ENCODE measurements at regions not wholly inside any gene's neighbourhood (a gene's known extent, or its start where the extent isn't known, plus 50 kb on each side); places are given as distances from the start of the nearest gene placed in this dataset.

GRCh38 chr5:90022002-90022710, 387.4 kb downstream of the CETN3 start:
- no peak overlapping the region for H3K27ac ChIP-seq (ENCODE audit: low read depth, low read length)
- no peak for TF ChIP-seq CTCF (IDR thresholded peaks at IDR 0.05; ENCODE audit: low read depth, low read length)
- DNase-seq (ENCODE audit: low read depth, low spot score): no peak
- no peaks in the 10 kb centered on the region for H3K27me3 ChIP-seq (ENCODE audit: control insufficient read depth, insufficient read depth, low read length)
- no peaks in the 10 kb centered on the region for H3K9me3 ChIP-seq (ENCODE audit: control insufficient read depth, insufficient read depth, low read length)
- no peak overlapping the region for H3K4me3 ChIP-seq (ENCODE audit: low read depth, low read length)
- ChIA-PET POLR2A (no interaction called here), CTCF (no interaction called here)

GRCh38 chr5:90020575-90021538, 388.7 kb downstream of the CETN3 start:
- ChIA-PET CTCF (no interaction called here), POLR2A (no interaction called here)
- no peaks in the 10 kb centered on the region for H3K9me3 ChIP-seq (ENCODE audit: control insufficient read depth, insufficient read depth, low read length)
- no peak overlapping the region for H3K27ac ChIP-seq (ENCODE audit: low read depth, low read length)
- DNase-seq (ENCODE audit: low read depth, low spot score): peak; percentile 33
- H3K27me3 ChIP-seq (ENCODE audit: control insufficient read depth, insufficient read depth, low read length): no peaks in the 10 kb centered on the region
- H3K4me3 ChIP-seq (ENCODE audit: low read depth, low read length): peak overlapping the region; percentile 45
- TF ChIP-seq CTCF (IDR thresholded peaks at IDR 0.05; ENCODE audit: low read depth, low read length): no peak

- CTCF ChIA-PET: no interaction called here
These were observed 392.3 kb downstream of the CETN3 start for GRCh38 chr5:90017239-90017638.

GRCh38 chr5:90015584-90016018, 394.0 kb downstream of the CETN3 start:
- DNase-seq (ENCODE audit: low read depth, low spot score): no peak
- no peaks in the 10 kb centered on the region for H3K9me3 ChIP-seq (ENCODE audit: control insufficient read depth, insufficient read depth, low read length)
- H3K4me3 ChIP-seq (ENCODE audit: low read depth, low read length): no peak overlapping the region
- CTCF ChIA-PET: no interaction called here
- H3K27ac ChIP-seq (ENCODE audit: low read depth, low read length): no peak overlapping the region
- POLR2A ChIA-PET: no interaction called here
- H3K27me3 ChIP-seq (ENCODE audit: control insufficient read depth, insufficient read depth, low read length): no peaks in the 10 kb centered on the region
- no peak for TF ChIP-seq CTCF (IDR thresholded peaks at IDR 0.05; ENCODE audit: low read depth, low read length)

More at GRCh38 chr5:90017239-90017638, 392.3 kb downstream of the CETN3 start:
- POLR2A ChIA-PET: no interaction called here
- no peak for TF ChIP-seq CTCF (IDR thresholded peaks at IDR 0.05; ENCODE audit: low read depth, low read length)
- Histone ChIP-seq H3K9me3 (ENCODE audit: control insufficient read depth, insufficient read depth, low read length) (no peaks in the 10 kb centered on the region), H3K27me3 (ENCODE audit: control insufficient read depth, insufficient read depth, low read length) (no peaks in the 10 kb centered on the region), H3K27ac (ENCODE audit: low read depth, low read length) (no peak overlapping the region), H3K4me3 (ENCODE audit: low read depth, low read length) (no peak overlapping the region)
- DNase-seq (ENCODE audit: low read depth, low spot score): no peak

- CTCF ChIA-PET: no interaction called here
- H3K27me3 ChIP-seq (ENCODE audit: control insufficient read depth, insufficient read depth, low read length): no peaks in the 10 kb centered on the region
- no peak overlapping the region for H3K4me3 ChIP-seq (ENCODE audit: low read depth, low read length)
- POLR2A ChIA-PET: no interaction called here
- H3K27ac ChIP-seq (ENCODE audit: low read depth, low read length): no peak overlapping the region
- no peak for TF ChIP-seq CTCF (IDR thresholded peaks at IDR 0.05; ENCODE audit: low read depth, low read length)
- DNase-seq (ENCODE audit: low read depth, low spot score): no peak
- H3K9me3 ChIP-seq (ENCODE audit: control insufficient read depth, insufficient read depth, low read length): no peaks in the 10 kb centered on the region
These were observed 395.1 kb downstream of the CETN3 start for GRCh38 chr5:90014420-90014819.

Measured in AG04450 (cell line).